MM.1S (cell line): ENCODE measurements at regions not wholly inside any gene's neighbourhood (a gene's known extent, or its start where the extent isn't known, plus 50 kb on each side); places are given as distances from the start of the nearest gene placed in this dataset.

ENCODE experiments used
- DNase-seq: peaks from one replicate; pipeline ENCODE4 v3.0.0-alpha.2; 2015
- H2AFZ ChIP-seq: fragments of 300-600 bp; sonication (generic); 2 replicates; pipeline ENCODE4 v1.6.0; 2016; ENCODE audit warnings: antibody characterized with exemption, low read length
- H3F3A ChIP-seq: fragments of 300-600 bp; sonication (generic); 2 replicates; pipeline ENCODE4 v1.6.1; 2016; ENCODE audit warnings: mild to moderate bottlenecking, antibody characterized with exemption, low read length, moderate library complexity, mixed read lengths; ENCODE audit not compliant: insufficient read depth
- H3K27ac ChIP-seq: fragments of 300-600 bp; sonication (generic); 2 replicates; pipeline ENCODE4 v1.5.1; 2016; ENCODE audit warnings: mild to moderate bottlenecking, low read length
- H3K27me3 ChIP-seq: fragments of 300-600 bp; sonication (generic); replicated peaks from 2 replicates; pipeline ENCODE4 v1.6.0; 2016; ENCODE audit warnings: low read length; ENCODE audit not compliant: insufficient read depth
- H3K36me3 ChIP-seq: fragments of 300-600 bp; sonication (generic); replicated peaks from 2 replicates; pipeline ENCODE4 v1.6.1; 2016; ENCODE audit warnings: mild to moderate bottlenecking, low read length, mixed read lengths; ENCODE audit not compliant: insufficient read depth
- H3K4me1 ChIP-seq: fragments of 300-600 bp; sonication (generic); 2 replicates; pipeline ENCODE4 v1.6.1; 2016; ENCODE audit warnings: low read length, mixed read lengths
- H3K4me2 ChIP-seq: fragments of 300-600 bp; sonication (generic); 2 replicates; pipeline ENCODE4 v1.6.0; 2016; ENCODE audit warnings: low read depth, low read length
- H3K4me3 ChIP-seq: fragments of 300-600 bp; sonication (generic); 2 replicates; pipeline ENCODE4 v1.5.1; 2016; ENCODE audit warnings: low read length, mixed read lengths
- H3K79me2 ChIP-seq: fragments of 300-600 bp; sonication (generic); 2 replicates; pipeline ENCODE4 v1.6.1; 2016; ENCODE audit warnings: mixed run types, low read length, mixed read lengths
- H3K9ac ChIP-seq: fragments of 300-600 bp; sonication (generic); 2 replicates; pipeline ENCODE4 v1.6.1; 2016; ENCODE audit warnings: low read length, mixed read lengths
- H3K9me2 ChIP-seq: fragments of 300-600 bp; sonication (generic); replicated peaks from 2 replicates; pipeline ENCODE4 v1.6.1; 2016; ENCODE audit warnings: mild to moderate bottlenecking, low read length, mixed read lengths; ENCODE audit not compliant: insufficient read depth
- H3K9me3 ChIP-seq: fragments of 300-600 bp; sonication (generic); replicated peaks from 2 replicates; pipeline ENCODE4 v1.6.1; 2016; ENCODE audit warnings: mild to moderate bottlenecking, low read length, mixed read lengths; ENCODE audit not compliant: insufficient read depth
- H4K20me1 ChIP-seq: fragments of 300-600 bp; sonication (generic); 2 replicates; pipeline ENCODE4 v1.6.1; 2016; ENCODE audit warnings: mild to moderate bottlenecking, low read length, moderate library complexity, mixed read lengths; ENCODE audit not compliant: insufficient read depth
- EZH2 ChIP-seq: fragments of 300-600 bp; sonication (generic); optimal IDR thresholded peaks from 2 replicates; pipeline ENCODE3; 2017; ENCODE audit warnings: low read depth, mild to moderate bottlenecking, antibody characterized with exemption, low read length, mixed read lengths
- EZH2phosphoT487 ChIP-seq: fragments of 300-600 bp; sonication (generic); IDR thresholded peaks from 2 replicates; pipeline ENCODE4 v1.6.1; 2018; ENCODE audit warnings: antibody characterized with exemption, low read length
- TF ChIP-seq, protein P1 (sequence below): fragments of 300-600 bp; sonication (generic); IDR thresholded peaks from 2 replicates; pipeline ENCODE4 v1.5.1; 2016; ENCODE audit warnings: antibody characterized with exemption, low read length, mixed read lengths

DNA sequence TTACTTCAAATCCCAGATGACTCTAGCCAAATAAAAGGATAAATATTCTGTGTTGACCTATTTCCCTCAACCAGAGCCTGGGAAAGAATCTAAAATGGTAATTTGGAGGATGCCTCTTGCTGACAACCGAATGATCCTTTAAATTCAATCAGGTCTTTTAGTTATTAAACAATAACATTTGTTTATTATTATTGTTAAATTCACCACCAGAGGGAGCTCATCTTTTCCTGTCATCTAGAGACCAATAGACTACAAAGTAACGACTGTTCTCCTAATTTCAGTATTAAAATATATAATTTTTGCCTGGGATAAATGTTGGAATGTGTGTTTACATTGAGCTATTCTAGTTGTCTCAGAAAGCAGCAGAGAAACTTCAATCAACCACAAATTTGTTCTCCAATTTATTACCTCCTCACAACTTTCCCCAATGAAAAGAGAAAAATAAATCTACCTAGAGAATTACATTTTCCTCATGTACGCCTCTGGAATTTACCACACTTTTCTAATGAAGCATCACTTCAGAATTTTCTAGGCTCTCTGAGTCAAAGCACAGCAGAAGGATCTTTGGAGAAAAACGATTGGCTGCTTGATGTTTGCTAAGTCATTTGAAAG is 142.7 kb downstream of the SCG2 start:
- H3K36me3 ChIP-seq, result no peaks in the 10 kb centered on the region
- no peaks in the 10 kb centered on the region for H4K20me1 ChIP-seq
- H3K27ac ChIP-seq, result no peak overlapping the region
- H3K9me3 ChIP-seq, result no peaks in the 10 kb centered on the region
- no peak overlapping the region for H2AFZ ChIP-seq
- H3K27me3 ChIP-seq, result no peaks in the 10 kb centered on the region
- H3F3A ChIP-seq, result no peaks in the 10 kb centered on the region
- no peak for DNase-seq
- H3K4me2 ChIP-seq, result no peak overlapping the region
- H3K79me2 ChIP-seq, result no peaks in the 10 kb centered on the region
- TF ChIP-seq EZH2 (no peak), EZH2phosphoT487 (no peak)
- TF ChIP-seq, protein P1, sequence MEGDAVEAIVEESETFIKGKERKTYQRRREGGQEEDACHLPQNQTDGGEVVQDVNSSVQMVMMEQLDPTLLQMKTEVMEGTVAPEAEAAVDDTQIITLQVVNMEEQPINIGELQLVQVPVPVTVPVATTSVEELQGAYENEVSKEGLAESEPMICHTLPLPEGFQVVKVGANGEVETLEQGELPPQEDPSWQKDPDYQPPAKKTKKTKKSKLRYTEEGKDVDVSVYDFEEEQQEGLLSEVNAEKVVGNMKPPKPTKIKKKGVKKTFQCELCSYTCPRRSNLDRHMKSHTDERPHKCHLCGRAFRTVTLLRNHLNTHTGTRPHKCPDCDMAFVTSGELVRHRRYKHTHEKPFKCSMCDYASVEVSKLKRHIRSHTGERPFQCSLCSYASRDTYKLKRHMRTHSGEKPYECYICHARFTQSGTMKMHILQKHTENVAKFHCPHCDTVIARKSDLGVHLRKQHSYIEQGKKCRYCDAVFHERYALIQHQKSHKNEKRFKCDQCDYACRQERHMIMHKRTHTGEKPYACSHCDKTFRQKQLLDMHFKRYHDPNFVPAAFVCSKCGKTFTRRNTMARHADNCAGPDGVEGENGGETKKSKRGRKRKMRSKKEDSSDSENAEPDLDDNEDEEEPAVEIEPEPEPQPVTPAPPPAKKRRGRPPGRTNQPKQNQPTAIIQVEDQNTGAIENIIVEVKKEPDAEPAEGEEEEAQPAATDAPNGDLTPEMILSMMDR, result peak; percentile 16
- no peaks in the 10 kb centered on the region for H3K4me1 ChIP-seq
- H3K4me3 ChIP-seq, result no peak overlapping the region
- no peaks in the 10 kb centered on the region for H3K9me2 ChIP-seq
- H3K9ac ChIP-seq, result no peak overlapping the region

DNA sequence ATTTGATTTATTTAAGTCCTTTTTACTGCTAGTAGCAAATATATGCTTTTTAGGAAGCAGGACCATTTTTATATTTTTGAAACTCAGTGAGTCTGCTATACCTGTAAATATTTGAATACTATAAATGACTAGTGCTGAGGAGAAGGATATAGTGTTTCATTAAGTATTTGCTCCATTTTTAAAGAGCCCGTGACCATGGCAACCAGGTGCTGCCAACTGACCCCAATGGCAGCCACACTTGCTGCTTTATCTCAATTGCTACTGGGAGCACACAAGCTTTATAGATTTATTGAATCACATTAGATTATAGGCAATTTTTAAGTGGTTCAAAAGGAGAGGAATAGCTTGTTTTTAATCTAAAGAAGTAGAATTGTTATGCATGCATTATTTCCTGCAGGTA is 142.0 kb downstream of the SCG2 start:
- no peaks in the 10 kb centered on the region for H3F3A ChIP-seq
- H3K27ac ChIP-seq, result no peak overlapping the region
- H3K9me2 ChIP-seq, result no peaks in the 10 kb centered on the region
- H3K79me2 ChIP-seq, result no peaks in the 10 kb centered on the region
- H4K20me1 ChIP-seq, result no peaks in the 10 kb centered on the region
- no peaks in the 10 kb centered on the region for H3K36me3 ChIP-seq
- TF ChIP-seq EZH2, result no peak
- no peak for TF ChIP-seq EZH2phosphoT487
- TF ChIP-seq, protein P1, result no peak
- H3K9me3 ChIP-seq, result no peaks in the 10 kb centered on the region
- H3K4me1 ChIP-seq, result no peaks in the 10 kb centered on the region
- H3K4me3 ChIP-seq, result no peak overlapping the region
- DNase-seq, result no peak
- H3K9ac ChIP-seq, result no peak overlapping the region
- H3K4me2 ChIP-seq, result no peak overlapping the region
- H2AFZ ChIP-seq, result no peak overlapping the region
- H3K27me3 ChIP-seq, result no peaks in the 10 kb centered on the region

- H3K4me2 ChIP-seq, result no peak overlapping the region
- H3K9me2 ChIP-seq, result no peaks in the 10 kb centered on the region
- no peak overlapping the region for H2AFZ ChIP-seq
- H4K20me1 ChIP-seq, result no peaks in the 10 kb centered on the region
- no peaks in the 10 kb centered on the region for H3K27me3 ChIP-seq
- no peak for DNase-seq
- no peaks in the 10 kb centered on the region for H3K4me1 ChIP-seq
- no peaks in the 10 kb centered on the region for H3K36me3 ChIP-seq
- no peaks in the 10 kb centered on the region for H3K79me2 ChIP-seq
- no peaks in the 10 kb centered on the region for H3F3A ChIP-seq
- no peak for TF ChIP-seq EZH2
- TF ChIP-seq, protein P1, result no peak
- no peak for TF ChIP-seq EZH2phosphoT487
- no peak overlapping the region for H3K4me3 ChIP-seq
- no peak overlapping the region for H3K9ac ChIP-seq
- no peak overlapping the region for H3K27ac ChIP-seq
- no peaks in the 10 kb centered on the region for H3K9me3 ChIP-seq
These were observed 141.4 kb downstream of the SCG2 start for GRCh38 chr2:223460774-223461211.
